A549 (cell line): ENCODE measurements at regions not wholly inside any gene's neighbourhood (a gene's known extent, or its start where the extent isn't known, plus 50 kb on each side); places are given as distances from the start of the nearest gene placed in this dataset.

ENCODE experiments used
- ATAC-seq, 2 experiments: fragments of 200-7000 bp in 1 of 2; fragments of >200 bp in 1 of 2; cut with Nextera tagmentation in 1 of 2; cut with Tn5 transposase in 1 of 2; 3 replicates each; pipeline versions ENCODE4 v1.8.0 to v1.9.1; 2018 to 2020; ENCODE audit warnings: mild to moderate bottlenecking in 1 of 2, moderate library complexity in 1 of 2
- CTCF ChIA-PET: fragments of 300-600 bp; sonication (Branson Sonifier 250); formaldehyde crosslinking; extraction: SDS; loops from one replicate; lab custom pipeline; 2021; ENCODE audit warnings: antibody characterized with exemption, inconsistent platforms; lab: Yijun Ruan, JAX
- POLR2A ChIA-PET: fragments of 350-600 bp; formaldehyde crosslinking; extraction: SDS; loops from one replicate; lab custom pipeline; 2021; ENCODE audit warnings: antibody characterized with exemption, inconsistent platforms; lab: Yijun Ruan, JAX
- DNase-seq, 2 experiments: peaks; one replicate each; pipeline versions ENCODE4 v3.0.0 to v3.0.0-alpha.2; 2011 to 2016; ENCODE audit warnings: low read depth in 1 of 2, low spot score in 1 of 2
- FAIRE-seq: peaks from 2 replicates; lab custom pipeline; 2011; peaks lifted over from hg19 to GRCh38; lab: Jason Lieb, UNC
- H3K27ac ChIP-seq, 2 experiments: fragments of >200 bp; sonication (Bioruptor Twin); formaldehyde crosslinking; 3 replicates each; pipeline ENCODE4 v1.5.1; 2016 to 2017
- H3K4me1 ChIP-seq: fragments of >200 bp; sonication (Bioruptor Twin); formaldehyde crosslinking; 3 replicates; pipeline ENCODE4 v1.6.1; 2016
- H3K4me2 ChIP-seq: fragments of >200 bp; sonication (Bioruptor Twin); formaldehyde crosslinking; 3 replicates; pipeline ENCODE4 v1.6.1; 2016
- H3K4me3 ChIP-seq: fragments of >200 bp; sonication (Bioruptor Twin); formaldehyde crosslinking; 3 replicates; pipeline ENCODE4 v1.5.1; 2016
- H3K9me3 ChIP-seq: fragments of >200 bp; sonication (Bioruptor Twin); formaldehyde crosslinking; 3 replicates; pipeline ENCODE4 v1.6.1; 2016
- ATOH8 ChIP-seq: fragments of 250-450 bp; sonication (Bioruptor Pico); IDR thresholded peaks from 2 replicates; pipeline ENCODE4 v1.5.0; 2020; ENCODE audit warnings: low read depth, mild to moderate bottlenecking, moderate library complexity
- BCL3 ChIP-seq: fragments of >200 bp; sonication (Bioruptor Twin); formaldehyde crosslinking; IDR thresholded peaks from 3 replicates; pipeline ENCODE4 v1.6.1; 2016
- BHLHE40 ChIP-seq: IDR thresholded peaks from 2 replicates; pipeline ENCODE4 v1.6.1; 2012; ENCODE audit warnings: low read depth, low read length, inconsistent platforms
- CHD2 ChIP-seq: fragments of 150-350 bp; IDR thresholded peaks from 2 replicates; pipeline ENCODE4 v1.6.1; 2014; ENCODE audit warnings: low read length; ENCODE audit not compliant: partially characterized antibody
- CHD4 ChIP-seq: fragments of 200-600 bp; sonication (generic); IDR thresholded peaks from 2 replicates; pipeline ENCODE4 v1.6.1; 2016; ENCODE audit warnings: antibody characterized with exemption, mild to moderate bottlenecking, borderline replicate concordance
- EHF ChIP-seq: fragments of 250-450 bp; sonication (Bioruptor Pico); IDR thresholded peaks from 2 replicates; pipeline ENCODE4 v1.5.0; 2020; ENCODE audit warnings: mild to moderate bottlenecking
- EHMT2 ChIP-seq: fragments of 200-600 bp; sonication (generic); IDR thresholded peaks from 2 replicates; pipeline ENCODE4 v1.6.1; 2016; ENCODE audit warnings: antibody characterized with exemption, low read depth, mild to moderate bottlenecking, moderate library complexity
- ESRRA ChIP-seq: fragments of 150-350 bp; IDR thresholded peaks from 2 replicates; pipeline ENCODE4 v1.6.1; 2014; ENCODE audit warnings: mild to moderate bottlenecking, low read length, borderline replicate concordance
- FOSL2 ChIP-seq, 2 experiments: fragments of 450-650 bp in 1 of 2; fragments of >200 bp in 1 of 2; sonication (Bioruptor Twin) in 1 of 2; formaldehyde crosslinking; IDR thresholded peaks; 2 replicates each; pipeline versions ENCODE4 v1.5.0 to v1.6.1; 2016 to 2020; ENCODE audit warnings: mild to moderate bottlenecking in 1 of 2, moderate library complexity in 1 of 2
- HDAC2 ChIP-seq: fragments of 200-600 bp; sonication (generic); IDR thresholded peaks from 2 replicates; pipeline ENCODE4 v1.6.1; 2016
- HOXA7 ChIP-seq: fragments of 250-450 bp; sonication (Bioruptor Pico); IDR thresholded peaks from 2 replicates; pipeline ENCODE4 v1.5.0; 2020; ENCODE audit warnings: mild to moderate bottlenecking, moderate library complexity
- JUN ChIP-seq, 2 experiments: fragments of >200 bp; sonication (Bioruptor Twin); formaldehyde crosslinking; IDR thresholded peaks; 2 replicates in 1 of 2; 3 replicates in 1 of 2; pipeline ENCODE4 v1.6.1; 2016 to 2017
- KDM1A ChIP-seq: fragments of 200-600 bp; sonication (generic); IDR thresholded peaks from 2 replicates; pipeline ENCODE4 v1.6.1; 2016; ENCODE audit warnings: low read depth, mild to moderate bottlenecking
- MAFK ChIP-seq: fragments of 450-650 bp; IDR thresholded peaks from 2 replicates; pipeline ENCODE4 v1.6.1; 2014; ENCODE audit not compliant: partially characterized antibody
- MAX ChIP-seq: IDR thresholded peaks from 2 replicates; pipeline ENCODE4 v1.6.1; 2012
- NPAS2 ChIP-seq: fragments of 250-450 bp; sonication (Bioruptor Pico); IDR thresholded peaks from 2 replicates; pipeline ENCODE4 v1.8.0; 2022; ENCODE audit warnings: mild to moderate bottlenecking, moderate library complexity, borderline replicate concordance
- ZFP36 ChIP-seq: fragments of 450-650 bp; IDR thresholded peaks from 2 replicates; pipeline ENCODE4 v1.6.1; 2014; ENCODE audit warnings: borderline replicate concordance; ENCODE audit not compliant: partially characterized antibody
- ZSCAN20 ChIP-seq: fragments of 250-450 bp; sonication (Bioruptor Pico); IDR thresholded peaks from 2 replicates; pipeline ENCODE4 v1.8.0; 2022; ENCODE audit warnings: mild to moderate bottlenecking, moderate library complexity
- WGBS: methylation state at CpG from one replicate; pipeline ENCODE4 v1.1.6; 2017; ENCODE audit errors: missing lambda C conversion rate; 5-methylcytosine and 5-hydroxymethylcytosine counted together

GRCh38 chr12:104844123-104844522 is 114.0 kb downstream of the SLC41A2 start:
- peak; percentile 68 for TF ChIP-seq MAFK
- TF ChIP-seq CHD4: no peak
- DNase-seq (no peak), ATAC-seq (no peak), FAIRE-seq (peak; percentile 51)
- H3K9me3 ChIP-seq: no peaks in the 10 kb centered on the region
- WGBS: 92% methylated on average over 1 of the region's 1 CpG
- no peak overlapping the region for H3K4me3 ChIP-seq
- H3K4me1 ChIP-seq: 0 out of 3 replicates have a peak, but pooled peaks cover 3% of the 10 kb centered on the region
- ChIA-PET CTCF (no interaction called here), POLR2A (no interaction called here)
- no peak overlapping the region for H3K4me2 ChIP-seq
- H3K27ac ChIP-seq: no peak overlapping the region

- no peak overlapping the region for H3K27ac ChIP-seq
- no peaks in the 10 kb centered on the region for H3K4me1 ChIP-seq
- ATAC-seq (no peak), DNase-seq (no peak)
- no peaks in the 10 kb centered on the region for H3K9me3 ChIP-seq
- H3K4me2 ChIP-seq: no peak overlapping the region
- TF ChIP-seq MAFK (peak; percentile 58), NPAS2 (no peak)
- TF ChIP-seq, all 56 proteins: peak for 1
- H3K4me3 ChIP-seq: no peak overlapping the region
- CTCF ChIA-PET: interaction anchor here (1.4 kb wide), 1 partner anchor 458 kb away, joined by 3 read pairs; no protein-coding TSS in a partner anchor
- POLR2A ChIA-PET: no interaction called here
- FAIRE-seq: peak; percentile 13
- WGBS: 100% methylated on average over 1 of the region's 1 CpG
These were observed 117.8 kb downstream of the SLC41A2 start for GRCh38 chr12:104840262-104840661.

GRCh38 chr12:104835317-104835716 is 122.8 kb downstream of the SLC41A2 start:
- FAIRE-seq (no peak), DNase-seq (no peak), ATAC-seq (no peak)
- 84% methylated on average over 2 of the region's 2 CpGs for WGBS
- ChIA-PET POLR2A (no interaction called here), CTCF (interaction anchor here (1.4 to 2.6 kb wide), 2 partner anchors 21 to 45 kb away, joined by 4 to 7 read pairs; no protein-coding TSS in a partner anchor)
- Histone ChIP-seq H3K27ac (no peak overlapping the region), H3K9me3 (no peaks in the 10 kb centered on the region), H3K4me1 (no peaks in the 10 kb centered on the region), H3K4me3 (no peak overlapping the region), H3K4me2 (no peak overlapping the region)
- TF ChIP-seq ZFP36 (no peak), MAFK (peak; percentile 70)

GRCh38 chr12:104834607-104835006 is 123.5 kb downstream of the SLC41A2 start:
- no peak overlapping the region for H3K4me3 ChIP-seq
- H3K4me1 ChIP-seq: no peaks in the 10 kb centered on the region
- DNase-seq (no peak), ATAC-seq (no peak), FAIRE-seq (no peak)
- ChIA-PET CTCF (interaction anchor here (0.7 to 2.6 kb wide), 4 partner anchors 20 to 453 kb away, joined by 3 to 7 read pairs (median 4); no protein-coding TSS in a partner anchor), POLR2A (no interaction called here)
- H3K27ac ChIP-seq: no peak overlapping the region
- H3K9me3 ChIP-seq: no peaks in the 10 kb centered on the region
- TF ChIP-seq HDAC2 (no peak), CHD2 (no peak), BHLHE40 (no peak), ZSCAN20 (CRISPR knock-in tag) (no peak), ATOH8 (CRISPR knock-in tag) (no peak), MAX (no peak), NPAS2 (no peak), EHMT2 (no peak), KDM1A (no peak), FOSL2 (IDR thresholded peaks at IDR 0.05) (no peak), FOSL2 (CRISPR knock-in tag; IDR thresholded peaks at IDR 0.05) (no peak), EHF (CRISPR knock-in tag) (no peak), ESRRA (no peak), MAFK (no peak), CHD4 (no peak), HOXA7 (no peak), JUN (IDR thresholded peaks at IDR 0.05) (no peak), BCL3 (no peak)
- no peak overlapping the region for H3K4me2 ChIP-seq
